ENCODE measurements at regions not wholly inside any gene's neighbourhood (a gene's known extent, or its start where the extent isn't known, plus 50 kb on each side); places are given as distances from the start of the nearest gene placed in this dataset.

DNA sequence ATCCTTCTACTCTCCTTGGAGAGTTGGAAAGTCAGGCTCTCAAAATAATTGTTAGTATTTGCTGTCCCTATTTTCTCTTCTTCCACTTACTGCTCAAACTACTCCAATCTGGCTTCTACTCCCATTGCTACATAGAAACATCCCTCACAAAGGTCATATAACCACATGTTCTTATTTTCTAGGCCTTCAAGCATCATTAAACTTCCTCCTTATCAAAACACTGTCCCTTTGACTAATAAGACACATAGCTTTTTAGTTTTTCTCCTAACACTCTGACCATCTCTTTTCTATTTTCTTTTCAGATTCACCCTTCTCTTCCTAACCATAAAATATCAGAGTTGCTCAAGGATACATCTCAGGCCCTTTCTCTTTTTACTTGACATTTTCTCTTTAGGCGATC, 148.3 kb downstream of the MBD2 start:
- no peak overlapping the region for H2BK12ac ChIP-seq (ENCODE audit: low read length in 2 of 2)
- no peaks in the 10 kb centered on the region for H3K36me3 ChIP-seq (ENCODE audit: control insufficient read depth in 1 of 2, insufficient read depth in 2 of 2, low read depth in 1 of 2, low read length in 2 of 2)
- H3K14ac ChIP-seq (ENCODE audit: low read length in 2 of 2), result no peak overlapping the region
- no peak overlapping the region for H3K9ac ChIP-seq (ENCODE audit: low read length)
- H3K4me1 ChIP-seq (ENCODE audit: control insufficient read depth, insufficient read depth, low read depth, low read length), result no peaks in the 10 kb centered on the region
- H3K79me1 ChIP-seq (replicated peaks; ENCODE audit: low read length, poor library complexity, severe bottlenecking), result no peaks in the 10 kb centered on the region
- H4K91ac ChIP-seq (ENCODE audit: low read length), result no peak overlapping the region
- no peaks in the 10 kb centered on the region for H3K27me3 ChIP-seq (ENCODE audit: control insufficient read depth in 1 of 2, insufficient read depth in 1 of 2, low read length in 2 of 2)
- no peak for DNase-seq
- H4K8ac ChIP-seq (ENCODE audit: low read length), result no peak overlapping the region
- no peak overlapping the region for H2BK120ac ChIP-seq (ENCODE audit: low read depth, low read length)
- H2AK5ac ChIP-seq (ENCODE audit: low read length, severe bottlenecking), result no peak overlapping the region
- no peak overlapping the region for H3K27ac ChIP-seq (ENCODE audit: low read length, poor library complexity, severe bottlenecking)
- no peak overlapping the region for H3K4me3 ChIP-seq (ENCODE audit: insufficient read depth in 1 of 2, low read depth in 1 of 2, low read length in 2 of 2)
- H3K23ac ChIP-seq (ENCODE audit: low read length in 2 of 2), result no peak overlapping the region
- no peaks in the 10 kb centered on the region for H3K9me3 ChIP-seq (ENCODE audit: control insufficient read depth, low read length)
- H2AFZ ChIP-seq (ENCODE audit: low read depth, low read length), result no peak overlapping the region
- H3K4me2 ChIP-seq (ENCODE audit: low read length, poor library complexity, severe bottlenecking), result no peak overlapping the region
- H2BK5ac ChIP-seq (ENCODE audit: low read depth, low read length, poor library complexity, severe bottlenecking), result no peak overlapping the region
- no peak overlapping the region for H2BK15ac ChIP-seq (ENCODE audit: low read depth, poor library complexity, severe bottlenecking)
- H3K4ac ChIP-seq (ENCODE audit: low read depth in 1 of 2, low read length in 2 of 2), result no peak overlapping the region
- 97% methylated on average over 1 of the region's 1 CpG for WGBS
- no peak overlapping the region for H3K18ac ChIP-seq (ENCODE audit: low read depth in 1 of 2, low read length in 2 of 2)

GRCh38 chr18:54075689-54076088, 148.8 kb downstream of the MBD2 start:
- Histone ChIP-seq H2AK5ac (ENCODE audit: low read length, severe bottlenecking) (no peak overlapping the region), H3K79me1 (replicated peaks; ENCODE audit: low read length, poor library complexity, severe bottlenecking) (no peaks in the 10 kb centered on the region), H3K9me3 (ENCODE audit: control insufficient read depth, low read length) (no peaks in the 10 kb centered on the region), H3K4me3 (ENCODE audit: insufficient read depth in 1 of 2, low read depth in 1 of 2, low read length in 2 of 2) (no peak overlapping the region), H2AFZ (ENCODE audit: low read depth, low read length) (no peak overlapping the region), H2BK12ac (ENCODE audit: low read length in 2 of 2) (no peak overlapping the region), H3K36me3 (ENCODE audit: control insufficient read depth in 1 of 2, insufficient read depth in 2 of 2, low read depth in 1 of 2, low read length in 2 of 2) (no peaks in the 10 kb centered on the region), H3K23ac (ENCODE audit: low read length in 2 of 2) (no peak overlapping the region), H3K18ac (ENCODE audit: low read depth in 1 of 2, low read length in 2 of 2) (no peak overlapping the region), H3K9ac (ENCODE audit: low read length) (no peak overlapping the region), H2BK120ac (ENCODE audit: low read depth, low read length) (no peak overlapping the region), H3K4ac (ENCODE audit: low read depth in 1 of 2, low read length in 2 of 2) (no peak overlapping the region), H4K8ac (ENCODE audit: low read length) (no peak overlapping the region), H3K4me2 (ENCODE audit: low read length, poor library complexity, severe bottlenecking) (no peak overlapping the region), H3K4me1 (ENCODE audit: control insufficient read depth, insufficient read depth, low read depth, low read length) (no peaks in the 10 kb centered on the region), H2BK15ac (ENCODE audit: low read depth, poor library complexity, severe bottlenecking) (no peak overlapping the region), H2BK5ac (ENCODE audit: low read depth, low read length, poor library complexity, severe bottlenecking) (no peak overlapping the region), H3K27ac (ENCODE audit: low read length, poor library complexity, severe bottlenecking) (no peak overlapping the region), H3K14ac (ENCODE audit: low read length in 2 of 2) (no peak overlapping the region), H4K91ac (ENCODE audit: low read length) (no peak overlapping the region), H3K27me3 (ENCODE audit: control insufficient read depth in 1 of 2, insufficient read depth in 1 of 2, low read length in 2 of 2) (no peaks in the 10 kb centered on the region)
- DNase-seq, result no peak
- WGBS, result 81% methylated on average over 3 of the region's 3 CpGs

DNA sequence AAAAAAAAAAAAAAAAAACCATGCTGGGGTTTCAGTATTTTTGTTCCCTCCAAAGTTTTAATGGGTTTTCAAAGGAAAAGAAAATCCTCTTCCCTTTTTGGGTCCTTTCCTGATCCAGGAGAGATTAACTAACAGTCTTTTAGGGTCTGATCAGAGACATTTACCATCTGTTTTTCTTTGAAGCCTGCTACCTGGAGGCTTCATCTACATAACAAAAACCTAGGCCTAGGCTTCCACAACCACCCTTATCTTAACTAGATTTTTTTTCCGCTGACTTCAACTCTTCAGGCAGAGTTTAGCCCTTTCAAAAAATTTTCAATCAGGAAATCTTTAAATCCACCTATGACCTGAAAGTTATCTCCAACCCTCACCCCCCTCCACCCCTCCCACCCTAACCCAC, 154.7 kb downstream of the MBD2 start:
- Histone ChIP-seq H3K14ac (ENCODE audit: low read length in 2 of 2) (no peak overlapping the region), H3K79me1 (replicated peaks; ENCODE audit: low read length, poor library complexity, severe bottlenecking) (no peaks in the 10 kb centered on the region), H2BK15ac (ENCODE audit: low read depth, poor library complexity, severe bottlenecking) (no peak overlapping the region), H3K23ac (ENCODE audit: low read length in 2 of 2) (no peak overlapping the region), H2BK120ac (ENCODE audit: low read depth, low read length) (no peak overlapping the region), H3K4me2 (ENCODE audit: low read length, poor library complexity, severe bottlenecking) (no peak overlapping the region), H3K9ac (ENCODE audit: low read length) (no peak overlapping the region), H3K18ac (ENCODE audit: low read depth in 1 of 2, low read length in 2 of 2) (no peak overlapping the region), H3K27me3 (ENCODE audit: control insufficient read depth in 1 of 2, insufficient read depth in 1 of 2, low read length in 2 of 2) (no peaks in the 10 kb centered on the region), H2BK12ac (ENCODE audit: low read length in 2 of 2) (no peak overlapping the region), H2AFZ (ENCODE audit: low read depth, low read length) (no peak overlapping the region), H3K27ac (ENCODE audit: low read length, poor library complexity, severe bottlenecking) (no peak overlapping the region), H3K36me3 (ENCODE audit: control insufficient read depth in 1 of 2, insufficient read depth in 2 of 2, low read depth in 1 of 2, low read length in 2 of 2) (no peaks in the 10 kb centered on the region), H3K4me1 (ENCODE audit: control insufficient read depth, insufficient read depth, low read depth, low read length) (no peaks in the 10 kb centered on the region), H2AK5ac (ENCODE audit: low read length, severe bottlenecking) (no peak overlapping the region), H4K91ac (ENCODE audit: low read length) (no peak overlapping the region), H3K4ac (ENCODE audit: low read depth in 1 of 2, low read length in 2 of 2) (no peak overlapping the region), H3K4me3 (ENCODE audit: insufficient read depth in 1 of 2, low read depth in 1 of 2, low read length in 2 of 2) (no peak overlapping the region), H2BK5ac (ENCODE audit: low read depth, low read length, poor library complexity, severe bottlenecking) (no peak overlapping the region), H4K8ac (ENCODE audit: low read length) (no peak overlapping the region), H3K9me3 (ENCODE audit: control insufficient read depth, low read length) (no peaks in the 10 kb centered on the region)
- DNase-seq, result no peak
- 31% methylated on average over 1 of the region's 1 CpG for WGBS

DNA sequence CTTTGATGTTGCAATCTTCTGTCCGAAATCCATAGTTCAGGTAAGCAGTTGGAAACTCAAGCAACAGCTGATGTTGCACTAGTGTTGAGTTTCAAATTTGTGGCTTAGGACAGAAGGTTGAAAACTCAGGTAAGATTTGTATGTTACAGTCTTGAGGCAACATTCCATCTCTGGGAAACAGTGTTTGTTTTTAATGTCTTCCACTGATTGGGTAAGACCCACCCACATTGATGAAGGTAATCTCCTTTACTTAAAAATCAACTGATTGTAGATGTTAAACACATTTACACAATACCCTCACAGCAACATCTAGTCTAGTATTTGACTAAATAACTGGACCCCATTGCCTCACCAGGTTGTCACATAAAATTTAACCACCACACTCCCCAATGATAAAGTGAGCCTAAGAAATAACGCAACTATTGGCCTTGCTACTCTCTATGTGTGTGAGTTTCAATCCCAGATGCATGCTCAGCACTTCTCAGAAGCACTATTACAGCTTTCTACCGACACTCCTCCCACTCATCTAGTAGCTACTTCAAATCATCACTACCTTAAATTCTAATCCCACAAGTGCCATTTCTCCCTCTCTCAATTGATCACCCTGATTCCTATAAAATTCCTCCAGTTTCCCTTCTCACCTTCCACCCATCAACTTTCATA, 164.0 kb downstream of the MBD2 start:
- Histone ChIP-seq H3K4me1 (ENCODE audit: control insufficient read depth, insufficient read depth, low read depth, low read length) (no peaks in the 10 kb centered on the region), H3K79me1 (replicated peaks; ENCODE audit: low read length, poor library complexity, severe bottlenecking) (no peaks in the 10 kb centered on the region), H2AK5ac (ENCODE audit: low read length, severe bottlenecking) (no peak overlapping the region), H2AFZ (ENCODE audit: low read depth, low read length) (no peak overlapping the region), H3K23ac (ENCODE audit: low read length in 2 of 2) (no peak overlapping the region), H3K9ac (ENCODE audit: low read length) (no peak overlapping the region), H2BK5ac (ENCODE audit: low read depth, low read length, poor library complexity, severe bottlenecking) (no peak overlapping the region), H2BK12ac (ENCODE audit: low read length in 2 of 2) (no peak overlapping the region), H4K8ac (ENCODE audit: low read length) (no peak overlapping the region), H3K18ac (ENCODE audit: low read depth in 1 of 2, low read length in 2 of 2) (no peak overlapping the region), H3K14ac (ENCODE audit: low read length in 2 of 2) (no peak overlapping the region), H2BK15ac (ENCODE audit: low read depth, poor library complexity, severe bottlenecking) (no peak overlapping the region), H3K27me3 (ENCODE audit: control insufficient read depth in 1 of 2, insufficient read depth in 1 of 2, low read length in 2 of 2) (no peaks in the 10 kb centered on the region), H3K4ac (ENCODE audit: low read depth in 1 of 2, low read length in 2 of 2) (no peak overlapping the region), H3K36me3 (ENCODE audit: control insufficient read depth in 1 of 2, insufficient read depth in 2 of 2, low read depth in 1 of 2, low read length in 2 of 2) (no peaks in the 10 kb centered on the region), H3K27ac (ENCODE audit: low read length, poor library complexity, severe bottlenecking) (no peak overlapping the region), H3K4me2 (ENCODE audit: low read length, poor library complexity, severe bottlenecking) (no peak overlapping the region), H3K9me3 (ENCODE audit: control insufficient read depth, low read length) (no peaks in the 10 kb centered on the region), H2BK120ac (ENCODE audit: low read depth, low read length) (no peak overlapping the region), H4K91ac (ENCODE audit: low read length) (no peak overlapping the region), H3K4me3 (ENCODE audit: insufficient read depth in 1 of 2, low read depth in 1 of 2, low read length in 2 of 2) (no peak overlapping the region)
- 81% methylated on average over 3 of the region's 3 CpGs for WGBS
- no peak for DNase-seq

All from mesenchymal stem cell (in vitro differentiated cells and primary cell).